GM12874 (cell line): ENCODE measurements at regions not wholly inside any gene's neighbourhood (a gene's known extent, or its start where the extent isn't known, plus 50 kb on each side); places are given as distances from the start of the nearest gene placed in this dataset.

Source experiments
- CTCF ChIP-seq: IDR thresholded peaks from 2 replicates; pipeline ENCODE4 v1.5.1; 2011; ENCODE audit warnings: low read depth, mild to moderate bottlenecking, control low read depth, low read length, moderate library complexity; ENCODE audit not compliant: insufficient read depth

GRCh38 chr2:239732666-239733010 lies 292.5 kb downstream of the NDUFA10 start:
- no peak for TF ChIP-seq CTCF

- no peak for TF ChIP-seq CTCF
Observed at GRCh38 chr2:239731998-239732665, 293.0 kb downstream of the NDUFA10 start.

- TF ChIP-seq CTCF = no peak
Observed at GRCh38 chr2:239731422-239731821, 293.7 kb downstream of the NDUFA10 start.

GRCh38 chr2:239730897-239731296 lies 294.2 kb downstream of the NDUFA10 start:
- TF ChIP-seq CTCF = no peak

- no peak for TF ChIP-seq CTCF
Observed at GRCh38 chr2:239729681-239730566, 295.2 kb downstream of the NDUFA10 start.

GRCh38 chr2:239729151-239729550 lies 296.0 kb downstream of the NDUFA10 start:
- no peak for TF ChIP-seq CTCF

- no peak for TF ChIP-seq CTCF
Observed at GRCh38 chr2:239728751-239729150, 296.4 kb downstream of the NDUFA10 start.
